GM18951 (cell line): ENCODE measurements at regions not wholly inside any gene's neighbourhood (a gene's known extent, or its start where the extent isn't known, plus 50 kb on each side); places are given as distances from the start of the nearest gene placed in this dataset.

Source experiments
- POLR2A ChIP-seq: IDR thresholded peaks from 4 replicates; pipeline ENCODE4 v1.6.1; 2011; ENCODE audit warnings: mild to moderate bottlenecking; ENCODE audit not compliant: insufficient read length, insufficient read depth; ENCODE audit errors: extremely low read depth
- in situ Hi-C: fragments of 300-500 bp; cut with MboI; formaldehyde crosslinking; loops from one replicate; pipeline ENCODE4 v1.12.0; 2022; ENCODE audit warnings: low sequenced_read_pairs, mixed read lengths, inconsistent platforms; ENCODE audit not compliant: unreplicated experiment

DNA sequence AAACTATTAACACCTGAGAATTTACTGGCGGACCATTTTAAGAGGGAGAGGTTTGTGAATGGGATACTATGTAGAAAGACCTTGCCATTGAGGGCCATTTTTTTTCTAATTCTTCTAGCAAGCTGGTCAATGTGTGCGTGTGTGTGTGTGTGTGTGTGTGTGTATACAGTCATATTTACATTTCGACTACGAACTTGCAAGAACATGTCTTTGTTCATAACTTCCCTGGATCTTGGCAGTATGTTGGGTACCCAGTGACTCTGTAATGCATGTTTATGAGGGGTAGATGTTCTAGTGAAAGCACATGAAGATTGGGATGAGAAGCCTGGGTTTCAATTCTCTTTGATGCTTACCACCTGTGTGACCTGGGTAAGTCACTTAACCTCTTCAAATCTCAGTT lies 133.6 kb downstream of the UBE2E3 start:
- in situ Hi-C loops, result no loop called here
- no peak for TF ChIP-seq POLR2A

DNA sequence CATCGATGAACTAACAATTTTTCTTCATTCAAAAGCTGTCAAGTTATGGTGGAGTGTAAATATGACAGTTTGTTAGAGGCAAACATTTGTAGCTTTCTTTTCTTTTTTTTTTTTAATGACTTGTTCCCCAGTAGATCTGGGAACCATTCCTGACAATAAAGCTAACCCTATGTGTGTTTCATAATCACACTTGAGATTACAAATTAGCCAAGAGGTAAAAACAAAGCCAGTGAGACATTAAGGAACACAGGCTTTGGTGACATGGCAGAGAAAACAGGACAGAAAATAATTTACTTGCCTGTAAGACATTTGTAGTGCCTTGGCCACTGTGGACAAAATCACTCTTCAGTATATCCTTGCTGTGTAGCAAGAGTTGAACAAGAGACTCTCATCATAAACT lies 135.9 kb downstream of the UBE2E3 start:
- in situ Hi-C loops, result no loop called here
- no peak for TF ChIP-seq POLR2A

GRCh38 chr2:181117206-181117925 lies 137.0 kb downstream of the UBE2E3 start:
- TF ChIP-seq POLR2A, result no peak
- in situ Hi-C loops, result no loop called here

DNA sequence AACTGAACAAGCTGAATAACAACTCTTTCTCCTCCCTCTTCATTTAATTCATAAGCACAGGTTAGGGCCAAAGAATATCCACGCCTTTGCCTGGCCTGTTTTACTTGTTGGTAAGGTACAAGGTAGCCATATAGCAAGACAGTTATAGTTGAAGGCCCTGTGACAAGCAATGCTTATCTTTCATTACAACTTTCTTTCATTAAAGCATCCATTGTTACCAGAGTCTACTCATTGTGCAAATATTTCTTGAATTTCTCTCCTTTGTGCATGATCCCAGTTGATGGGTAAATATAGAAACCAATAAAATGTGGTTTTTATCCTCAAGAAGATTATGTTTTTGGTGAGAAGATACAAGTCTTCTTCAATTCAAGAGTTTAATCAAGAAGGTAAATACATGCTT lies 140.2 kb downstream of the UBE2E3 start:
- in situ Hi-C loops, result no loop called here
- no peak for TF ChIP-seq POLR2A

- no peak for TF ChIP-seq POLR2A
- in situ Hi-C loops, result no loop called here
These were observed 141.6 kb downstream of the UBE2E3 start for GRCh38 chr2:181121996-181122395.

GRCh38 chr2:181122601-181123000 lies 142.2 kb downstream of the UBE2E3 start:
- in situ Hi-C loops, result no loop called here
- TF ChIP-seq POLR2A, result no peak

DNA sequence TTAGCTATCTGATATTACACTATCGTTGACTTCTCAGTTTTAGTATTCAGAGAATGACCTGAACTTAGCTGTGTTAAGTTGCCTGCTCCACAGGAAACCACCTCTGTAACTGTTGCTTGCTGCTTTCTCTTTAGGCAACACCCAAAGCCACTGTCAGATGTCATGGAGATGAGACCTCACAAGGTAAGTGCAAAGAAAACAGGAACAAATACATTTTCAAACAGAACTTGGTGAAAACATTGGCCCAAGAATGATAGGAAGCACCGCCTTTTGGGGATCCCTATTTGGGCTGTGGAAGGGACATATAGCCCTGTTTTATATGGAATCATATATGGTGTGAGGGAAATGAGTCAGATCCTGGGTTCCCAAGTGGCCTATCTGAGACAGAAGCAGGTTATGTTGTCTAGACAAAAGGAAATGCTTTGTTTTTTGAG lies 143.4 kb downstream of the UBE2E3 start:
- in situ Hi-C loops, result no loop called here

DNA sequence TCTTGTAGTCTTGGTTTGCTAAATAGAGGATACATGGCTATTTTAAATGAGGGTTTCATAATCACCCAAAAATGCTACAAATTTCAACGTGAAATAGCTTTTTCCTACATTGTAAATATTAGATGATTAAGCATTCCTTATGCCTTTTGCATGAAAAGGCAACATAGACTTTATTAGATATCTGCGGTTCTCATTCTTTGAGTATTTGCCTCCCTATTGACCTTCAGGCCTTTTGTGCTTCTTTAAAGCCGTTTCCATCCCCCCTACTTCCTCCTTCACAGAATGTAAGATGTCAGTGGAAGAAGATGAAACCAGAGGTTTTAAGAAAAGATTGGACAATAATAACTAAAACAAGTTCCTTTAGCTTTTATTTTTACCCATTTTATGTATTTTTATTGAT lies 144.1 kb downstream of the UBE2E3 start:
- TF ChIP-seq POLR2A, result no peak
- in situ Hi-C loops, result no loop called here

More for the DNA sequence above, 143.4 kb downstream of the UBE2E3 start:
- no peak for TF ChIP-seq POLR2A

DNA sequence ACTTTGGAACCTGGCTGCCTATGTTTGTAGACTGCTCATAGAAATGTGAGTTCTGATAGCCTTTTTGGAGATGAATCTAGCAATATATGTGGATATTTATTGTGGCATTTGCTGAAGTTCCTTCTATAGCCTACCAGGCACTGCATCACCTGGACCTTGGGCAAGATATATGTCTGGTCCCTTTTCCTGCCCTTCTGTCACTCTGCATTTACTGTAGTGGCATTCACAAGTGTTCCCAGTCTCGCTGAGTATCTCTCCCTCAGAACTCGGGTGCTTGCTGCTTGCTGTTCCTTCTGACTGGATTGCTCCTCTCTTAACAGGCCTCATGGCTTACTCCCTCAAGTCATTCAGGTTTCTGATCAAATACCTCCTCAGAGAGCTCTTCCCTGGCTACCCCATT lies 145.0 kb downstream of the UBE2E3 start:
- in situ Hi-C loops, result no loop called here

GRCh38 chr2:181126311-181126868 lies 146.0 kb downstream of the UBE2E3 start:
- no peak for TF ChIP-seq POLR2A
- in situ Hi-C loops, result no loop called here

More for the DNA sequence above, 145.0 kb downstream of the UBE2E3 start:
- no peak for TF ChIP-seq POLR2A

- no peak for TF ChIP-seq POLR2A
- in situ Hi-C loops, result no loop called here
These were observed 147.8 kb downstream of the UBE2E3 start for GRCh38 chr2:181128199-181128598.

DNA sequence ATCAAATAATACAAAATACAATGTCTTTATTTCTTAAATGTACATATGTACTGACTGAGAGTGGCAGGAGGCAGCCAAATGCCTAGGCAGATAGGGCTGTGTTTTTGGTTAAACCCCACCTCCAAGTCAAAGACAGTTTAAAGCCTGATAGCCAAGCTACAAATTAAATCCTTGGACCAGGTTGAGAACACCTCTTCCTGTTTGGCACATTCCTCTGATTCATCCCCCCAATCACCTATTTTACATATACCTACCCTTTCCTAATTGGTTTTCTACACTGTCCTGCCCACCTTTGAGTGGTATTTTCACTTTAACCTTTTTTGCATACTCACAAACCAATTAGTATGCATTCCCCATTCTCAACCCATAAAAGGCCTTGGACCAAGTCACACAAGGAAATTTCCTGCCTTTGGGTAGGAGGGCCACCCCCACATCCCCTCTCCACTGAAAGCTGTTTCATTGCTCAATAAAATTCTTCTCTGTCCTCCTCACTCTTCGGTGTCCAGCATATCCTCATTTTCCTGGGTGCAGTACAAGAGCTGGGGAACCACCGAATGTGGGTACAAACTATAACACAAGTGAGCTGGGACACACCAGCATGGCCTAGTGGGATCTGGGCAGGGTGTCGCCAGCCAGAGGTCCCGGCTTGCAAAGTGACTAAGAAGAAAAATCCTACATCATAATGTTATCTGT lies 149.1 kb downstream of the UBE2E3 start:
- in situ Hi-C loops, result no loop called here

GRCh38 chr2:181130686-181131085 lies 150.3 kb downstream of the UBE2E3 start:
- in situ Hi-C loops, result no loop called here
- TF ChIP-seq POLR2A, result no peak

More for the DNA sequence above, 149.1 kb downstream of the UBE2E3 start:
- TF ChIP-seq POLR2A, result no peak

DNA sequence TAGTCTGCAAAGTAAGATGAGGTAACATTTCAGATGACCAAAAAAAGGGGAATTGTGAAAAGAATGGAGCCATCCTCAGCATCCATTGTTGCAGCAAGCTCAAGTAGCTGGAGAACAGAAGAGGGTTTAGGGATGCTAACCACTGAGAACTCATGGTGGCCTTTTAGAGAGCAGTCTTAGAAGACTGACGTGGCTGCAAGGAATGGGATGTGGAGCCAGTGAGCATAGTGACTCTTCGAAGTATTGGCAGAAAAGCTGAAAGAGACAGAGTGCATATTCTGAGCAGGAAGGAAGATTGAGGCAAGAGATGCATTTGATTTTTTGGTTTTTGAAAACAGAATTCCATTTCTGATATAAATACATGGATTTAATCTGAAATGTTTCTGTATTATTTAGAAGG lies 151.2 kb downstream of the UBE2E3 start:
- in situ Hi-C loops, result no loop called here

More for the DNA sequence above, 151.2 kb downstream of the UBE2E3 start:
- no peak for TF ChIP-seq POLR2A
